ENCODE measurements at regions not wholly inside any gene's neighbourhood (a gene's known extent, or its start where the extent isn't known, plus 50 kb on each side); places are given as distances from the start of the nearest gene placed in this dataset.

DNA sequence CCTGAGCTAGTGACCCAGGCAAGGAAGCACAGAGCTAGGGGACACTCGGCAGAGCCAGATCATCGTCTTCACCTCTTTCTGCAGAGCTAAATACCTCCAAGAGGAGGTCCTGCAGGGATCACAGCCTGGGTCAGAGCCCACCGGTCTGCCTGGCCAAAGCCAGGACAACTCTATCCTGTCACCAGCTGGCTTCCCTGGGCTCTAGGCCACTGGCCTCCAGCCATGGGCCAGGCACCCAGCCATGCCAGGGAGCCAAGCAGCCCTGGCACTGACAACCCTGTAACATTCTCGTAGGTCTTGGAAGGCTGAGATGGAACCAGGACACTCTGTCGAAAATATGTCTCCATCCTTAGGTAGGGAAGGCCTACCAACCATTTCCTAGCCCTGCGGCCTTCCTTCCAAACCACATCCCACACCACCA lies 270.1 kb downstream of the BUD13 start:
- Mint-ChIP-seq H3K9me3 (no peaks in the 10 kb centered on the region), H3K27me3 (ENCODE audit: low read depth in 2 of 2) (peaks cover 49 to 65% of the 10 kb centered on the region in 2 donors), H3K36me3 (no peaks in the 10 kb centered on the region), H3K4me3 (no peak overlapping the region), H3K27ac (no peak overlapping the region), H3K4me1 (no peaks in the 10 kb centered on the region)
- H3K27me3 ChIP-seq (ENCODE audit: control insufficient read depth, insufficient read depth, low read length), result no peaks in the 10 kb centered on the region
- H3K4me1 ChIP-seq (ENCODE audit: control insufficient read depth, insufficient read depth, low read length), result no peaks in the 10 kb centered on the region
- H3K4me3 ChIP-seq (ENCODE audit: low read length), result no peak overlapping the region
- intact Hi-C loops (cut with micrococcal nuclease), result no loop called here
- TF ChIP-seq, protein P1, sequence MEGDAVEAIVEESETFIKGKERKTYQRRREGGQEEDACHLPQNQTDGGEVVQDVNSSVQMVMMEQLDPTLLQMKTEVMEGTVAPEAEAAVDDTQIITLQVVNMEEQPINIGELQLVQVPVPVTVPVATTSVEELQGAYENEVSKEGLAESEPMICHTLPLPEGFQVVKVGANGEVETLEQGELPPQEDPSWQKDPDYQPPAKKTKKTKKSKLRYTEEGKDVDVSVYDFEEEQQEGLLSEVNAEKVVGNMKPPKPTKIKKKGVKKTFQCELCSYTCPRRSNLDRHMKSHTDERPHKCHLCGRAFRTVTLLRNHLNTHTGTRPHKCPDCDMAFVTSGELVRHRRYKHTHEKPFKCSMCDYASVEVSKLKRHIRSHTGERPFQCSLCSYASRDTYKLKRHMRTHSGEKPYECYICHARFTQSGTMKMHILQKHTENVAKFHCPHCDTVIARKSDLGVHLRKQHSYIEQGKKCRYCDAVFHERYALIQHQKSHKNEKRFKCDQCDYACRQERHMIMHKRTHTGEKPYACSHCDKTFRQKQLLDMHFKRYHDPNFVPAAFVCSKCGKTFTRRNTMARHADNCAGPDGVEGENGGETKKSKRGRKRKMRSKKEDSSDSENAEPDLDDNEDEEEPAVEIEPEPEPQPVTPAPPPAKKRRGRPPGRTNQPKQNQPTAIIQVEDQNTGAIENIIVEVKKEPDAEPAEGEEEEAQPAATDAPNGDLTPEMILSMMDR (IDR thresholded peaks at IDR 0.05), result no peak
- H3K27ac ChIP-seq (ENCODE audit: low read length), result no peak overlapping the region
- DNase-seq, result peak in 1 of 2 donors; percentile 2
- 77% methylated on average over 6 of the region's 6 CpGs for WGBS (ENCODE audit: insufficient coverage)
- no peaks in the 10 kb centered on the region for H3K9me3 ChIP-seq (ENCODE audit: control insufficient read depth, insufficient read depth, low read length)
- ATAC-seq, result no peak
- H3K36me3 ChIP-seq (ENCODE audit: control insufficient read depth, insufficient read depth, low read length), result no peaks in the 10 kb centered on the region

DNA sequence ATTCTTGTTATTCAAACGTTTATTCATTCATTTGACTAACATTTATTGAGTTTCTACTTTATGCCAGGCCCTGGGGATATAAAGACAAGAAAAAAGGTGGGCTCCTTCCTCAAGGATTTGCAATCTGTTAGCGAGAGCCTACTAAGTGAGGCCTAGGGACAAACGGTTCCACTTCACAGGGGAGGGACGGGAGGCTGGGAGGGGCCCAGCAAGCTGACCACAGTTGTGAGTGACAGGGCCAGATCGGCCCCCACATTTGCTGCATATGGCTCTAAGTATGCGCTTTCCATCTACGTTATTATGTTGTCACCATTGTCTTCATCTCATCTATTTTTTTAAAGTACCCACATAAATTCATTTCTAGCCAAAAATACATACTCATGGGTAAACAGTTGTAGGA lies 271.1 kb downstream of the BUD13 start:
- Mint-ChIP-seq H3K9me3 (no peaks in the 10 kb centered on the region), H3K27ac (no peak overlapping the region), H3K36me3 (no peaks in the 10 kb centered on the region), H3K4me3 (no peak overlapping the region), H3K27me3 (ENCODE audit: low read depth in 2 of 2) (peaks cover 52 to 70% of the 10 kb centered on the region in 2 donors), H3K4me1 (no peaks in the 10 kb centered on the region)
- 48% methylated on average over 7 of the region's 7 CpGs for WGBS (ENCODE audit: insufficient coverage)
- Histone ChIP-seq H3K4me3 (ENCODE audit: low read length) (no peak overlapping the region), H3K36me3 (ENCODE audit: control insufficient read depth, insufficient read depth, low read length) (no peaks in the 10 kb centered on the region), H3K4me1 (ENCODE audit: control insufficient read depth, insufficient read depth, low read length) (no peaks in the 10 kb centered on the region), H3K27me3 (ENCODE audit: control insufficient read depth, insufficient read depth, low read length) (no peaks in the 10 kb centered on the region), H3K27ac (ENCODE audit: low read length) (no peak overlapping the region), H3K9me3 (ENCODE audit: control insufficient read depth, insufficient read depth, low read length) (no peaks in the 10 kb centered on the region)
- no peak for ATAC-seq
- intact Hi-C loops (cut with micrococcal nuclease), result no loop called here
- TF ChIP-seq, protein P1 (IDR thresholded peaks at IDR 0.05), result no peak
- no peak for DNase-seq

DNA sequence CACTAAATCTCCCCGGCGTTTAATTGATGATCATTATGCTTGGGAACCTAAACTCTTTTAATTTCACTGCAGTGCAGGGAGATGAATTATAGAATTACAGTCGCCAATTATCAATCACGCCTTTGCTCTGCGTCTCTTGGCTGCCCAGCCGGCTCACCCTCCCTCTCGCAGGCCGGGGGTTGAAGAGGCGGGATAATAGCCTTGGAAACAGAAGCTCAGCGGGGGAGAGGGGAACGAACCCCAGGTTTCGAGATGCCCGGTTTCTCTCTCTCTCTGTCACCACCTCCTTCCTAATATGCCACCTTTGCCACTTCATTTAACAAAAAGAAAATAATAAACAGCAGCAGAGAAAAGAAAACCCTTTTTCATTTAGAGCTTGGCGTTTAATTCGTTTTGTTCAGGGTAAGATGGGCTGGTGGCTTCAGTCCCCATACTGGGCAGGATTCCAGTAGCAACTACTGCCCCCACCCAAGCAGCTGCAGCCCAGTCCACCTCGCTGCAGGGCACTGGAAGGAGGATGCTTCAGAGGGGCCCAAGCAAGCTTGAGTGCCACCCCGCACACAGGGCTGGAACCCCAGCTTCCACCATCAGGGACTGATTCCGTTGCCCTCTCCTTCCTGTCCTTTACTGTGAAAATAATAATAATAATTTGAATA lies 271.7 kb downstream of the BUD13 start:
- ATAC-seq (no peak), DNase-seq (peak in 1 of 2 donors; percentile 4)
- H3K27ac ChIP-seq (ENCODE audit: low read length), result no peak overlapping the region
- TF ChIP-seq, protein P1 (IDR thresholded peaks at IDR 0.05), result no peak
- 10% methylated on average over 16 of the region's 18 CpGs for WGBS (ENCODE audit: insufficient coverage)
- no peak overlapping the region for H3K27ac Mint-ChIP-seq
- no peaks in the 10 kb centered on the region for H3K9me3 Mint-ChIP-seq
- no peak overlapping the region for H3K4me3 ChIP-seq (ENCODE audit: low read length)
- intact Hi-C loops (cut with micrococcal nuclease), result no loop called here
- H3K36me3 Mint-ChIP-seq, result no peaks in the 10 kb centered on the region
- no peaks in the 10 kb centered on the region for H3K36me3 ChIP-seq (ENCODE audit: control insufficient read depth, insufficient read depth, low read length)
- no peaks in the 10 kb centered on the region for H3K9me3 ChIP-seq (ENCODE audit: control insufficient read depth, insufficient read depth, low read length)
- no peaks in the 10 kb centered on the region for H3K4me1 Mint-ChIP-seq
- H3K27me3 Mint-ChIP-seq (ENCODE audit: low read depth in 2 of 2), result peaks cover 48 to 65% of the 10 kb centered on the region in 2 donors
- H3K4me1 ChIP-seq (ENCODE audit: control insufficient read depth, insufficient read depth, low read length), result no peaks in the 10 kb centered on the region
- H3K27me3 ChIP-seq (ENCODE audit: control insufficient read depth, insufficient read depth, low read length), result no peaks in the 10 kb centered on the region
- H3K4me3 Mint-ChIP-seq, result no peak overlapping the region
